CD14-positive monocyte (primary cell): ENCODE measurements at regions not wholly inside any gene's neighbourhood (a gene's known extent, or its start where the extent isn't known, plus 50 kb on each side); places are given as distances from the start of the nearest gene placed in this dataset.

Experiments
- DNase-seq, 3 donors: peaks; one replicate each; pipeline ENCODE4 v3.0.0-alpha.2; 2011 to 2022
- H2AFZ ChIP-seq: 2 replicates; pipeline ENCODE4 v1.6.0; 2012; ENCODE audit warnings: mild to moderate bottlenecking, low read depth, low read length, inconsistent platforms; ENCODE audit not compliant: insufficient read depth, poor library complexity, severe bottlenecking
- H3K27ac ChIP-seq, 2 donors: 1 replicate in 1 of 2; 2 replicates in 1 of 2; pipeline ENCODE4 v1.5.1; 2012 to 2013; ENCODE audit warnings: low read length in 2 of 2, control low read depth in 1 of 2, inconsistent platforms in 1 of 2, low read depth in 1 of 2, mild to moderate bottlenecking in 1 of 2
- H3K27me3 ChIP-seq, 2 donors: one replicate each; pipeline versions ENCODE4 v1.6.0 to v1.6.1; 2011 to 2013; ENCODE audit warnings: low read length in 2 of 2; ENCODE audit not compliant: control insufficient read depth in 2 of 2, insufficient read depth in 2 of 2
- H3K36me3 ChIP-seq, 2 donors: replicated peaks in 1 of 2; 1 replicate in 1 of 2; 2 replicates in 1 of 2; pipeline versions ENCODE4 v1.5.1 to v1.6.1; 2012 to 2013; ENCODE audit warnings: low read length in 2 of 2, control low read depth in 1 of 2, inconsistent platforms in 1 of 2, mild to moderate bottlenecking in 1 of 2; ENCODE audit not compliant: insufficient read depth in 2 of 2, control insufficient read depth in 1 of 2
- H3K4me1 ChIP-seq, 2 donors: 1 replicate in 1 of 2; 2 replicates in 1 of 2; pipeline versions ENCODE4 v1.5.1 to v1.6.1; 2012 to 2013; ENCODE audit warnings: low read length in 2 of 2, control low read depth in 1 of 2, inconsistent platforms in 1 of 2, mild to moderate bottlenecking in 1 of 2, moderate library complexity in 1 of 2; ENCODE audit not compliant: insufficient read depth in 2 of 2, control insufficient read depth in 1 of 2
- H3K4me2 ChIP-seq: replicated peaks from 2 replicates; pipeline ENCODE3; 2012; ENCODE audit warnings: low read length, moderate library complexity, mild to moderate bottlenecking; ENCODE audit not compliant: poor library complexity, severe bottlenecking; ENCODE audit errors: extremely low read depth
- H3K4me3 ChIP-seq, 3 experiments: fragments of 200-600 bp in 1 of 3; sonication (generic) in 1 of 3; replicated peaks in 1 of 3; 1 replicate in 2 of 3; 2 replicates in 1 of 3; pipeline ENCODE4 v1.5.1; 2011 to 2013; ENCODE audit warnings: low read length in 3 of 3, mild to moderate bottlenecking in 3 of 3, control low read depth in 2 of 3, low read depth in 2 of 3, inconsistent platforms in 1 of 3, moderate library complexity in 1 of 3
- H3K79me2 ChIP-seq: 2 replicates; pipeline ENCODE4 v1.6.0; 2012; ENCODE audit warnings: mild to moderate bottlenecking, control low read depth, inconsistent platforms, low read length, moderate library complexity; ENCODE audit not compliant: insufficient read depth
- H3K9ac ChIP-seq: 2 replicates; pipeline ENCODE4 v1.6.0; 2017; ENCODE audit warnings: low read length, mild to moderate bottlenecking; ENCODE audit not compliant: insufficient read depth, poor library complexity, severe bottlenecking
- H3K9me3 ChIP-seq, 2 donors: replicated peaks in 1 of 2; 1 replicate in 1 of 2; 2 replicates in 1 of 2; pipeline versions ENCODE4 v1.5.1 to v1.6.1; 2012 to 2013; ENCODE audit warnings: low read length in 2 of 2, control low read depth in 1 of 2; ENCODE audit not compliant: control insufficient read depth in 1 of 2, insufficient read depth in 1 of 2
- H4K20me1 ChIP-seq: 2 replicates; pipeline ENCODE4 v1.6.0; 2012; ENCODE audit warnings: mild to moderate bottlenecking, low read length, control low read depth, moderate library complexity; ENCODE audit not compliant: insufficient read depth
- H3K27ac Mint-ChIP-seq, 7 donors: one replicate each; pipeline ENCODE4 v1.8.0; 2020; ENCODE audit warnings: mild to moderate bottlenecking in 7 of 7, mixed read lengths in 7 of 7, moderate library complexity in 6 of 7, inconsistent platforms in 2 of 7
- H3K27me3 Mint-ChIP-seq, 3 donors: one replicate each; pipeline ENCODE4 v1.8.0; 2021 to 2022; ENCODE audit warnings: low read depth in 3 of 3, mild to moderate bottlenecking in 3 of 3, mixed read lengths in 3 of 3, moderate library complexity in 3 of 3, inconsistent platforms in 1 of 3
- H3K36me3 Mint-ChIP-seq, 2 donors: one replicate each; pipeline ENCODE4 v1.8.0; 2020; ENCODE audit warnings: mixed read lengths in 2 of 2, inconsistent platforms in 1 of 2, mild to moderate bottlenecking in 1 of 2
- H3K4me1 Mint-ChIP-seq: one replicate; pipeline ENCODE4 v1.8.0; 2020; ENCODE audit warnings: mild to moderate bottlenecking, mixed read lengths
- H3K4me3 Mint-ChIP-seq, 2 donors: one replicate each; pipeline ENCODE4 v1.8.0; 2020; ENCODE audit warnings: mild to moderate bottlenecking in 2 of 2, mixed read lengths in 2 of 2, moderate library complexity in 1 of 2
- H3K9me3 Mint-ChIP-seq, 7 donors: one replicate each; pipeline ENCODE4 v1.8.0; 2020 to 2022; ENCODE audit warnings: mixed read lengths in 7 of 7, mild to moderate bottlenecking in 6 of 7, moderate library complexity in 6 of 7, inconsistent platforms in 2 of 7
- WGBS: methylation state at CpG from one replicate; pipeline ENCODE4 v1.1.5; 2013; ENCODE audit warnings: missing lambda C conversion rate; ENCODE audit not compliant: insufficient coverage; 5-methylcytosine and 5-hydroxymethylcytosine counted together
- intact Hi-C, 2 donors: fragments of 100-400 bp; cut with micrococcal nuclease; formaldehyde crosslinking; loops; one replicate each; pipeline versions ENCODE4 v1.15.0 to v1.15.1; 2023
- TF ChIP-seq, protein P1 (sequence below): fragments of 200-600 bp; IDR thresholded peaks from one replicate; pipeline ENCODE4 v1.8.0; 2022; ENCODE audit warnings: antibody characterized with exemption, mild to moderate bottlenecking

DNA sequence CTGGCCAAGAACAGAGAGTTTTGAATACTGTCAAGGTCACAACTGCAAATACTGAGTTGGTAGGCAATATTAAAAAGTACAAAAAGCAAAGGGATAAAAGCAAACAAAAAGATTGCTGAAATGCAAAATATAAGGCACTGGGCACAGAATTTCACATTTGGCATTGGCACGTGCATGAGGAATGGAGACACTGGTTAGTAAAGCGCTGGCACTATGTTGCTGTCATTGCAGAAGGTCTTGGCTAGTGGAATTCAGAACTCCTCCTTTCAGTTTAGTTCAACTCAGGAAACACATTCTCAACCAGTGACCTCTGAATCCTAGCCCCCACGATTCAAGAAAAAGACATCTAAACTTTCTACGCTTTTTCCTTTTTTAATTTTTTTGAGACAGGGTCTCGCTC lies 111.8 kb upstream of the PSMD7 start:
- Histone ChIP-seq H3K27me3 (no peaks in the 10 kb centered on the region), H3K79me2 (no peaks in the 10 kb centered on the region), H3K36me3 (no peaks in the 10 kb centered on the region), H3K4me1 (no peaks in the 10 kb centered on the region), H4K20me1 (no peaks in the 10 kb centered on the region), H3K9ac (no peak overlapping the region), H2AFZ (no peak overlapping the region), H3K27ac (no peak overlapping the region), H3K9me3 (peaks cover 0 to 3% of the 10 kb centered on the region in 2 donors), H3K4me3 (no peak overlapping the region), H3K4me2 (no peak overlapping the region)
- intact Hi-C loops: no loop called here
- no peaks in the 10 kb centered on the region for H3K4me1 Mint-ChIP-seq
- H3K27ac Mint-ChIP-seq: no peak overlapping the region
- no peaks in the 10 kb centered on the region for H3K36me3 Mint-ChIP-seq
- WGBS: 94% methylated on average over 5 of the region's 5 CpGs
- H3K9me3 Mint-ChIP-seq: peaks cover 0 to 12% (median 7%) of the 10 kb centered on the region in 7 donors
- no peak overlapping the region for H3K4me3 Mint-ChIP-seq
- no peak for DNase-seq
- peaks cover 0 to 5% (median 0%) of the 10 kb centered on the region in 3 donors for H3K27me3 Mint-ChIP-seq
- TF ChIP-seq, protein P1, sequence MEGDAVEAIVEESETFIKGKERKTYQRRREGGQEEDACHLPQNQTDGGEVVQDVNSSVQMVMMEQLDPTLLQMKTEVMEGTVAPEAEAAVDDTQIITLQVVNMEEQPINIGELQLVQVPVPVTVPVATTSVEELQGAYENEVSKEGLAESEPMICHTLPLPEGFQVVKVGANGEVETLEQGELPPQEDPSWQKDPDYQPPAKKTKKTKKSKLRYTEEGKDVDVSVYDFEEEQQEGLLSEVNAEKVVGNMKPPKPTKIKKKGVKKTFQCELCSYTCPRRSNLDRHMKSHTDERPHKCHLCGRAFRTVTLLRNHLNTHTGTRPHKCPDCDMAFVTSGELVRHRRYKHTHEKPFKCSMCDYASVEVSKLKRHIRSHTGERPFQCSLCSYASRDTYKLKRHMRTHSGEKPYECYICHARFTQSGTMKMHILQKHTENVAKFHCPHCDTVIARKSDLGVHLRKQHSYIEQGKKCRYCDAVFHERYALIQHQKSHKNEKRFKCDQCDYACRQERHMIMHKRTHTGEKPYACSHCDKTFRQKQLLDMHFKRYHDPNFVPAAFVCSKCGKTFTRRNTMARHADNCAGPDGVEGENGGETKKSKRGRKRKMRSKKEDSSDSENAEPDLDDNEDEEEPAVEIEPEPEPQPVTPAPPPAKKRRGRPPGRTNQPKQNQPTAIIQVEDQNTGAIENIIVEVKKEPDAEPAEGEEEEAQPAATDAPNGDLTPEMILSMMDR: no peak

DNA sequence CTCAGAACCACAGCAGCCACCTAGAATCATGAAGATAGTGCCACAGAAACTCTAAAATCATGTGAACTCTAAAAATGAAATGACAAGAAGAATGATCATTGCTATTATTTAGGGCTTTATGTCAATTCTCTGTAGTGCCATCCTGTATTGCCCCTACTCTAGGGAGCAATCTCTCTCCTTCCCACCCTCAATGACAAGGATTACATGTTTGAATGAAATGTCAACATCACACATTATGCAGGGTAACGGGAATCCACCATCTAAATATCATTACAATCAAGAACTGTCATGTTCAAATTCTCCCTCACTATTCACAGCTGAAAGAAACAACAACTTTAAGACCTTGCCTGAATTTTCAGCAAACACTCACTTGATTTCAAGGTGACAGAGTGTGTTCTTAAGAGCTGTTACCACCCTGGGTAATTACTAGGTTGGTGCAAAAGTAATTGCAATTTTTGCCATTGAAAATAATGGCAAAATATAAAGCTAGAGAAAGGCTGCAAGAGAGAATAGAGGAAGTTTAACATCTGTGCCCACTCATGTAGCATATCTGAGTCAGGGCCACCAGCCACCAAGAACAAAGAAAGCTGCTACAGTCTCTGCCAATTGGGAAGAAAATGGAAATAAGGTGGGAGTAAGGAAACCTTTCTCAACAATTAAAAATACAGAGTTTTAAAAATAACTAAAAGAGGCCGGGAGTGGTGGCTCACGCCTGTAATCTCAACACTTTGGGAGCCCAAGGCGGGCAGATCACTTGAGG lies 112.8 kb upstream of the PSMD7 start:
- Mint-ChIP-seq H3K27ac (no peak overlapping the region), H3K27me3 (peaks cover 0 to 5% (median 1%) of the 10 kb centered on the region in 3 donors), H3K4me1 (no peaks in the 10 kb centered on the region), H3K9me3 (peaks cover 0 to 14% (median 7%) of the 10 kb centered on the region in 7 donors), H3K36me3 (no peaks in the 10 kb centered on the region), H3K4me3 (no peak overlapping the region)
- no peaks in the 10 kb centered on the region for H3K79me2 ChIP-seq
- H4K20me1 ChIP-seq: no peaks in the 10 kb centered on the region
- H3K27me3 ChIP-seq: no peaks in the 10 kb centered on the region
- intact Hi-C loops: no loop called here
- no peak overlapping the region for H3K4me2 ChIP-seq
- H3K9me3 ChIP-seq: peaks cover 0 to 3% of the 10 kb centered on the region in 2 donors
- H3K4me3 ChIP-seq: no peak overlapping the region
- no peak for DNase-seq
- H2AFZ ChIP-seq: no peak overlapping the region
- 95% methylated on average over 3 of the region's 4 CpGs for WGBS
- no peaks in the 10 kb centered on the region for H3K4me1 ChIP-seq
- no peaks in the 10 kb centered on the region for H3K36me3 ChIP-seq
- TF ChIP-seq, protein P1: no peak
- H3K27ac ChIP-seq: no peak overlapping the region
- no peak overlapping the region for H3K9ac ChIP-seq
